ENCODE measurements at regions not wholly inside any gene's neighbourhood (a gene's known extent, or its start where the extent isn't known, plus 50 kb on each side); places are given as distances from the start of the nearest gene placed in this dataset.

DNA sequence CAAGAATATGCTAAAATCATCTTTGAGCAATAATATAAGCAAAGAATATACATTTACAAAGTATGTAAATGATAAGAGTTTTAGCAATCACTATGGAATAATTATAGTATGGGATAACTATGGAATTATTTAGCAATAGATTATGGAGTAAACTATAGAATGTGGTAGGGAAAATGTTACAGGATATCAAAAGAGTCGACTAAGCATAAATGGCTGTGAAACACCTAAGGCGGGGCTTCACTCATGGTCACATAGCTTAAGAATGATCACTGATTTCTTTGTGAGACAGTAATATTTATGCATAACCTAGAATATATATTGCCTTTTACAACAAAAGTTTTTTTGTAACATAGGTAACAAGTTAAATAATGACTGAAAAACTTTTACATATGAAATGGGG is 2049.7 kb downstream of the ARAP2 start:
- no peak for DNase-seq

DNA sequence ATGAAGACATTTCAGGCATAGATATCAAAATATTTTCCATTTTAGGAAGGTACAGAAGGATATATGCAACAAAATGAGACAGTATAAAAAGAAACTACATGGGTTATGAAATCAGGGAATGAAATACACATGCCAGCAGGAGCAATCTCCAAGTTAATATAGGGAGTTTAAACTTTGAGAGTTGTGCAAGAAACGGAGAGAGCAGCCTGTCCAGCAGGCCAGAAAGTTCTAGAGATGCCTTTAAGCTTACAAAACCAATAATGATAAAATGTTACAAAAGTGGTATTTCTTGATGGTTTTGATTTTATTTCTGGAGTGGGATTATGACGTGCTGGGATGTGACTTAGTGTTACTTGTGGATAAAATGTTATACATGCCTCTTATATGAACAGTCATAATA is 2047.9 kb downstream of the ARAP2 start:
- no peak for DNase-seq

DNA sequence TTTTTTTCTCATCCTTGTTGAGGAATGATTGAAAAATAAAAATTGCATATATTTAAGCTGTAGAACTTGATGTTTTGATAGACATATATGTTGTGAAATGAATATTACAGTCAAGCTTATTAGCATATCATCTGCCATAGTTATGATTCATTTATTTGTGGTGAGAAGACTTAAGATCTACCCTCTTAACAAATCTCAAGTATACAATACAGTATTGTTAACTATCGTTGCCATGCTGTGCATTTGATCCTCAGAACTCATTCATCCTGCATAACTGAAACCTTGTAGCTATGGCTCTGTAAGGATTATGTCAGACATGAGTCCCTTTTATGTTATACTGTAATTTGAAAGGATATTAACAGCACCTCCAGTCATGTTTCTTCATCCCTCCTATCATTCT is 2045.3 kb downstream of the ARAP2 start:
- DNase-seq = no peak

DNA sequence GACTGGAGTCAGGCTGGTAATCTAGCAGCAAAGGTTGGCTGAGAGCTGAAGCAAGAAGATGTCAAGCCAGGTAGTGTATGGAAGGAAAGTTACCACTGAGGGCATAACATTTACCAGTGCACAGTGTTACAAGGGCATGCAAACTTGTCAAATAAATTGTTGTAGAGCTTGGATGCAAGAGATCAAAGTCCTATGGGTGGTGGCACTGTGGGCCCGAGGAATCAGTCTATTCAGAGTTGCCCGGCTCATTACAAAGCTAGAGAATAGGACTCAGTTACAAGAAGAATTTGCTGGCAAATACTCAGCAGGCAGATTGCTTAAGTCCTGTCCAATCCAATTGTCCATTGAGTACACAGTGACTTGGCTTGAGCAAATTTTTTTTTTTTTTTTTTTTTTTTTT is 2043.8 kb downstream of the ARAP2 start:
- no peak for DNase-seq

DNA sequence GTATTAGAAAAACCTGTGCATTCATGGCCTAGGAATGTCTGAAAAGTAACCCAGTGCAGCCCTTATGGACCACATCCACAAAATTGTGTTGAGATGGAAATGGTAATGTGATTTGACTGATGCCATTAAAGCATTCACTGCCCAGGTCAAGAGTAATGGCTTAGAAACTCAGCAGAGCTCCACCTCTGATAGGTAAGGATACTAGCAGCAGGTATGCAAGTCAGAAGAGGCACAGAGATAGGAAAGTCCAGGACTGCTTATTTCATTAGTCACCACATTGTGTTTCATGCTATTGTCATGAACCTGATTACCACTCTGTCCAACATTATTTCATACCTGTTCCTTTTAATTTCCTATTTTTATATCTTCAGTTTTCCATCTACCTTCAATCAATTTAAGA is 2042.2 kb downstream of the ARAP2 start:
- no peak for DNase-seq

DNA sequence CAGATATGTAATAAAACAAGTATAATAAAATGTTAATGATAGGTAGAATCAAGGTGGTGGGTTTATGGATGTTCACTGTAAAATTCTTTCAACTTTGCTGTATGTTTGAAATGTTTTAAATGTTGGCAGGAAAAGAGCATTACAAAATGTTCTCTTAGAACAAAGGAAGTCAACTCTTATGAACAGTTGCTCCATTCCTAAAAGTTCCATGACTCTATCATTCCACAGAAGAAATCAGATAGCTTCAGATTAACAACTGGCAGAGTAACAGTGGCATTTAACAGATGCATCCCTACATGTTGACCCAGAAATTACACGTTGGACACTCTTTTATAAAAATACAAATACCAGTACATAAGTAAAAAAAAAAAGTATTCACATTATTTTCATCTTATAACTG is 2023.7 kb downstream of the ARAP2 start:
- DNase-seq = no peak

DNA sequence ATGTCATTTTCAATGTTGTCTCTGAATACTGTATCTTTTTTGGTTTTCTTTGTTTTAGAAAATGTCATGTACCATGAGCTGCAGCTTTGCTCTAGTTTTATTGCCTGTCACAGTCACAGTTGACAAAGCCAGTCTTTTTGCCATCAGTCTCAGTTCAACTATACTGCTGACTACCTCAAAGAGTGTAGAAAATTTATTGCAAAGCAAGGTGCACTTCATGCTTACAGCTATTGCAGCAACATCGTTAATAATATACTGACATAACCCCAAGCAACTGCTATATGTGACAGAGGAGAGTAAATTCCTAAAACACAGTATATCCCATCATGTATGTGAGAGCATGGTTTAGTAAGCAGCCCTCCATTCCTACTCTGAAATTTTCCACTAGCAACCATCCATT is 2022.3 kb downstream of the ARAP2 start:
- DNase-seq = no peak

DNA sequence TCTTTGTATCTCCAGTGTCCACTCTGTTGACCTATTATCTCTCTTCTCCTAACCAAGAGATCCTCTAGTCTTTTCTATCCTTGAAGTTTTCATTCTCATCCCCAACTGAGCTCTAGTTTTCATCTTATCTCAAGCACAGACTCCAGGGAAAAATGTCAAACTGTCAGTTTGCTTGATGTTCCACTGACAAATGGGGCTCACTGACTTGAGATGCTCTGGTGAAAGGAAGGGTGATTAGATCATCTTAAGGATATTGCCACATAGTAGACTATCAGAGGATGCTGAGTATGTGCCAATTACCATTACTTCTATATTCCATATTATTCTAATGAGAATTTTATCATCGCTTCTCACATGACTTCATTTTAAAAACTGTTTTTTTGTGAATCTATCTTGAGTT is 2008.2 kb downstream of the ARAP2 start:
- no peak for DNase-seq

DNA sequence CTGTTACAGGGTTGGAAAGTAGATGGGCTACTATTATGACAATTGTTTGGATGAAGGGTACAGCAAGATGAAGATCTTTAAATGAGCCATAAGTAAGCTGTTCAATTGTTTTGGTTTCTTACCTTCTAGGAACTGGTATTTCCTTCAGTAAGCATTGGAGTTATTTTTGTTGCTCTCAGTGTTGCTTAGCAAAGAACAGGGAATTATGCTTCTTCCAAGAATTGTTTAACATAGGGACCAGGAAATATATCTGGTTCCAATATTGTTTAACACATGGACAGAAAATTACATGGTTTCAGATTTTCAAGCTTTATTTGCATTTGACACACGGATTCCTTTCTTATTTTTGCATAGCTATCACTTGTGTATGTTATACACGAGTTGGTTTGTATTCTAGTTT is 1999.0 kb downstream of the ARAP2 start:
- no peak for DNase-seq

DNA sequence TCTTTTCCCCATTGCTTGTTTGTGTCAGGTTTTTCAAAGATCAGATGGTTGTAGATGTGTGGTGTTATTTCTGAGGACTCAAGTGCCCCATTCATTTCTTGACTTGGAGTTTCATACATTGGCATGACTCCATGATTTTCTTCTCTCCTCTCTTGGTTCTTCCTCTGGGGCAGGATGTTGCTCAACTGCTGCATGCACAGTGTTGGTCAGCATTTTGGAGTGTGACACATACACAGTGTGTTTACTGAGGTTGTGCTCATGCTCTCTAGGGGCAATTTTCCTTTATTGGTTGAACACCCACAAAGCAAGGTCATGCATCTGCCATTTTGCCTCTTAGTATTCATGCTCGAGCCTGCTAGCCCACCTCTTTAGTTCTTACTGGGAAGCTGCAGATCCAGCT is 1993.8 kb downstream of the ARAP2 start:
- no peak for DNase-seq

DNA sequence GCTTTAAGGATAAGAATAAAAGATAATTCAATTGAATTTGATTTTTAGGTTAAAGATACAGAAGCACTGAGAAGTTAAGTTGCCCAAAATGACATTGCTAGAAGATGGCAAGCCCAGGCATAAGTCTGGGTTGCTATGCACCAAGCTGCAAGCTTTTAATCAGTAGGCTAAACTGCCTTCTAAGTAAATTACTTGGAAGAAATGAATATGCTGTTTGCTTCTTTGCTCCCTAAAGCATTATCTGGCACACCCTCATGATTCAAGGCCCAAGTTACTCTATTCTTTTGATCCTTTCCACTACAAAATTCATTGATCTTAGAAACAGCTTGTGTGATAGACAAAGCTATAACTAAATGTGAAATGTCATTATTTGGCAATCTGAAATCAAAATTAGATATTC is 1991.1 kb downstream of the ARAP2 start:
- DNase-seq = no peak

DNA sequence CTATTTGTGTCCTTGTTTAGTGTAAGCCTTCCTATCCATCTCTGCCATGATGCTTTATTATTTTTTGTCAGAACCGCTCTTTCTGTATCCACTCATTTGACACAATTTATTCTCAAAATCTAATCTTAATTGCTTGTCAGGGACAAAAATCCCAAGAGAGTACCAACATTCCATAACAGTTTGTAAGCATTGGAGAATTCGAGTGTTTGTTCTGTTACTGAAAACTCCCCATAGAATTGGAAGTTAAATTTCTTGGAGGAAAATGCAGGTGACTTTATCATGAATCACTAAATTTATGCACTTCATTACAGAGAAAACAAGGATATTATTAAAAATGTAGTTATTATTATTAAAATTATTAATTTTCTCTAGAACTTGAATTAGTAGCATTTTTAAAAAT is 1986.1 kb downstream of the ARAP2 start:
- DNase-seq = no peak

DNA sequence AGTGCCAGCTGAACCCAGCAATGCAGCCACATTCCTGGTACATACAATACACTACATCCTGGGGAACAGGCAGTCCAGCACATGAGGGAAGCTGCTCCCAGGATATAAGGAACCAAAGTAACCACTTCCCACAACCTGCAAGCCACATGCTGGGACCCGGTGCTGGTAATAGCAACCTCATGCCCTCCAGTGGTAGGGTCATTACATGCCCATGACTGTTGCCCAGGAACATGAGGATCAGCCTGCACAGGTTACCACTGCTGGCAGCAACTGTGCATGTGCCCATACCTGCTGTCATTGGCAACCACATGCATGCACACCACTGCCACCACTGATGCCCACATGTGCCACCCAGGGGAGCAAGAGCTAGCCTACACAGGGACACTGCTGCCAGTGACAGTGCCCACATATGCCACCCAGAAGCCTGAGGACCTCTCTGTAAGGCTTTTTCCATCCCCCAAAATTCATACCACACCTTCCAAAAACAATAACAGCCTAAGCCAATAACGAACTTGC is 1982.5 kb downstream of the ARAP2 start:
- no peak for DNase-seq

DNA sequence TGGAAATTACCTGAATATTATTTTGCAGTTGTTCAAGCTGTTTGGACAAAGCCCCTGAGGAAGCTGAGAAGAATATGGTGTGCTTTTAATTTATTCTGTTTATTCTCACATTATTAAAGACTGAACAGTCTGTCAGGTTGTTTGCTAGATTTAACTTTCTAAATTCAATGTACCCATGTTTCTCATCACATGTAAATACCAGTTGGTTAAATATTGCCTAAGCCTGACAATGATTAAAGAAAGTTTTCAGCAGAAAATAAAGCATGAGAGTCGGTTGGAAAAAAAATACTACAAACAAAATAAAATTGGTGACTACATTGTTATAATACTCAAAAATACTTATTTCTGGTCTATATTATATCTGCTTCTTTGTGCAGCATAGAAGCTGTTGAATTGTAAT is 1974.7 kb downstream of the ARAP2 start:
- DNase-seq = no peak

DNA sequence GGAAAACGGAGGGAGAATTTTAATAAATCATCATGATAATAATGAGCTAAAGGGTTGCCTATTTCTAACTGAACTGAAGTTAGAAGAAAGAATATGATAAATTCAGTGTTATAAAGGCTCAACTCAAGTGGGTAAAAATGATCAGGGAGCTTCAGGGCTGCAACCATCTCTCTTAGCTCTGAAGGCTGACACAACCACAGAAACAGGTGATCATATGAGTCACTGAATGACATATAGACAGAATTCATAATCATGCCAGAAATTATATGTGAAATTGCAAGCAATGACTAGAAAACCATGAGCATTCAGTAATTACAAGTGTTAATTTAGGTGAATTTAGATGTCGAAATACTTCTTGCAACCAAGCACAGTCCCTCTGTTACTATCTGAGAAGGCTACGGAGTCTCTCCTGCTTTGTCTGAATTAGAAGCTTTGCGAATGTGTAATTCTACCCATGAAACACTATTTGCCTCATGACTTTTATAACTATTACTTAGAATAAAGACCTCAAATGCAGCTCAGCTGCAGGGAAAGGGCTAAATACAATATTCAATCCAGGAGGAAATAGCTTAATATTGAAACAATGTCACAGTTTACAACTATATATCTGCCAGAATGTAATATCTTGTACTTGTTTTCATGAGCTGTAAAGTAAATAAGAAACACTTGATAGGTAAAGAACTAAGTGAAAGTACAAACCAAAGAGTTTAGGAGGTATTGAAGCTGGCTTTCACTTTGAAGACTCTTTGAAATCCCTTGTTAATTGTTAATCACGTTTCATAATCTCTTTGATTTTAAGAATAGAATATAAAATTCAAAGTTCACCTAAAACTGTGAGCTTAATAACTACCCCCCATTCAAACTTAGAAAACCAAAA is 1972.6 kb downstream of the ARAP2 start:
- no peak for DNase-seq

DNA sequence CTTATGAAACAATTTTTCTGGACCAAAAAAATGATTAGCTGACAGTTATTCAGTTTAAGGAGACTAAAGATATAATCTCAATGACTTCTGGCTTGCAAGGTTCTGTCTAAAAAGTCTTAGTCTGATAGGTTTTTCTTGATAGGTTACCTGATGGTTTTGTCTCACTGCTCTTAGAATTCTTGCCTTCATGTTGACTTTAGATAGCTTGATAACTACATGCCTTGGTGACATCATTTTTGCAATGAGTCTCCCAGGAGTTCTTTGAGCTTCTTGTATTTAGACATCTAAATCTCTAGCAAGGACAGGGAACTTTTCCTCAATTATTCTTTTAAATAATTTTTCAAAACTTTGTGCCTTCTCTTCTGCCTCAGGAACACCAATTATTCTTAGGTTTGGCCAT is 1965.3 kb downstream of the ARAP2 start:
- DNase-seq = no peak

DNA sequence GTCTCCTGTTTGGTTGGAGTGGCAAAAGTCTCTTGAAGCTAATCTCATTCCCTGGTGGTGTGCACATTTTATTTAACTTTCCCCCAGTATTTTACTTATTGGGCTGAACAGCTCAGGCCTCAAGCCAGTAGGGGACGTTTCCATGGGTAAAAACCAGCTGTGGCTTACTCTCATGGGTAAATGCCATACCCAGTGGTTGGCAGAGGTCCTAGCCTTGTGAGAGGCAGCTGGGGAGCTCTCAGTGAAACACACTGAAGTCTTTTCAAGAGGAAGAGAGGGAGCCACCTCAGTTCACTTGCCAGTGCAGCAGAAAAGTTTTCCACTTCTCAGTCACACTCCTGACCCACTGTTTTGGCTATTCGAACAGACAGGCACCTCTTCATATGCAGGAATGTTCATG is 1964.2 kb downstream of the ARAP2 start:
- no peak for DNase-seq

DNA sequence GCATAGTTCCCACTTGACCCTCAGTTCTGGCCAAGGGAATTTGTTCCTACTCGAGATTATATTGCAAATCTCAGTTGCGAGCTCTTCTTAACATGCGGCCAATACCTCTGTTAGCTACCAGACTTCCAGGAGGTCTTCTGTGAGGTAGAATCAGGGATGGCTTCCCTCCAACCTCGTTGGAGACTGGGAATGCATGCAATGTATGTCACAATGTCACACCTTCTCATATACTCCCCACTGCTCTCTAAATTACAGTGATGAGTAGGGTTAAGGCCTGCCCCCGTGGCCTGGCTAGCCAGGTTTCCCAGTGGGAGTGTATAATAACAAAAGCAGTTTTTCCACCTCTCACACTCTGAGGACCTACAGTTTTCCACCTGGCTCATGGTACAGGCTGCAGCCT is 1962.5 kb downstream of the ARAP2 start:
- no peak for DNase-seq

DNA sequence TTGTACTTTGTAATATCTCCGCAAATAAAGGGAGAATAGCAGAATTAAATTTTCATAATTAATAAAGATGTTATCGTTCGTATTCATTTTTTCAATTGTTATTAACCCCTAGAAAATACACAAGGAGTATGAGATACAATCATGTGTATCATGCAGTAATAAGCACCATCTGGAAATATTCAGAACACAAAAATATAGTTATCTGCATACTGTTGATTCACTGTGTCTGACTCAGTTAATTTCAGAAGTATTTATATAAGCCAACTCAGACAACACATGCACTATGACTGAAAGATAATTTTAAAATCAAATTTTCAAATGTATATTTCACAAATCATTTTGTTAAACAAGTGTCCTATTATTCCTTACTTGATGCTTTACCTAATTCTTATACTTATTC is 1954.8 kb downstream of the ARAP2 start:
- DNase-seq = no peak

DNA sequence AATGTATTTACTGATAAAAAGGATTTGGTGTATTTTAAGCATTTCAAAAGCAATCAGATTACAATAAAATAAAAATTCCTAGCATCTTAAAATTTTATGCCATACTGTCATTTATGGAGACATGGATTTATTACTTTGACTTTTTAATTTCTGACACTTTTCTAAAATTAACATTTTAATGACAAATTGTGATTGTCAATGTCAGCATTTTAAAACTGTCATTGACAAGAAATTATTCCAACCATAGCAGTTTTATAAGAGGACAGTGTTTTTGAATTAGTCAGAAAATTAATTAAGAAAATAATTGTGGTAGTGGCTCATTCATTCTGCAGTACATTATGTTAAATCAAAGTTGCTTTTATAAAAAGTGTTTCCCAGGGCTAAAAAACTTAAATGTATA is 1954.4 kb downstream of the ARAP2 start:
- no peak for DNase-seq

DNA sequence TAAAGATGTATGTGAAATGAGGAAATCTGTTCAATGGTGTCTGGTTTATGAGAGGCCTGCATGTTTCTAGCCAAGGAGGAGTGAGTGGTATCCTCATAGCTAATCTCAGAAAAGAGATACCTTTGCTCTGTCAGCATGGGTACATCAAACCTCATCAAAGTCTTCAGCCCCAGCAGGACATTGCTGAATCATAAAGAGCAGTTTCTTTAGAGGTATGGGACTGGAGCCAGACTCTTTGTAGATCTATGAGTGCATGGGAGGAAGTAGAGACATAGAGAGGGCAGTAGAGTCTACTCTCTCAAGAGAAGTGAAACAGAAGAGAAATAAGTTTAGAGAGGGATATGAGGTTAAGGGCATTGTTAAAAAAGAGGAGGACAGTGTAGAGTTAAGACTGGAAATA is 1950.9 kb downstream of the ARAP2 start:
- no peak for DNase-seq

DNA sequence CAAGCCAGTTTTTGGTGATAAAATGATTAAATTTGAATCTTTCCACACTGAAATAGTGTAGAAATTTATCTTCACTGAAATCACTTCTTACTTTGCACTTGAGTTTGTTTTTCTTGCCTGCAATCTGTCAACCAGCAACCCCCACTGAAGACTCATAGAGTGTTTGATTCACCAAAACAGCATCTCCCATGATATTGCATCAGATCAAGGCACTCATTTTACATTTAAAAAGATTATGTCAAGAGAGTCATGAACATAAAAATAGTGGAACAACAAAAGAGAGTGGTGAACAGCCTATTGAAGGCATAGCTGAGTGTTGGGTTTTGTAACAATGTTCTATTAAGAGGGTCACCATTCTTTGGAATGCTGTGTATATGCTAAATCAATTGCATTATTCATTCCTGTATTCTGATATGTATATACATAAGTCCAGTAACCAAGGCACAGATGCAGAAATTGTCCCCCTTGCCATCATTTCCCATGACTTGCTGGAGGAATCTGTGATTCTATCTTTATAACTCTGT is 1934.9 kb downstream of the ARAP2 start:
- no peak for DNase-seq

DNA sequence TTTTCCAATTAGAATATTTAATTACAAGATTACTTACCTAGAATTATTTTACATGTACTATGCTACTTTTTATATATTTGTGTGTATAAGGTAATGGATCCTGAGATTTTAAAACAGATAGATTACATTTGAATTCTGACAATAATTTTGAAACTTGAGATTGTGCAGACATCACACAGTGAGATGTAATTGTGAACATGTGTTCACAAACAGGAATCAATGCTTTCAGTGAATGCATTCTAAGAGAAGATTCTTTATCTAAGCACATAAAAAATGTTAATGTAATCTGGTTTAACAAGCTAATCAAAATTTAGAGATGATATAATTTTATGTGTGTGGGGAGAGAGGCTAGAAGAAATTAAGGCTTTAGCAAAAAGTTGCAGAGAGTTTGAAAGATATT is 1925.5 kb downstream of the ARAP2 start:
- no peak for DNase-seq

DNA sequence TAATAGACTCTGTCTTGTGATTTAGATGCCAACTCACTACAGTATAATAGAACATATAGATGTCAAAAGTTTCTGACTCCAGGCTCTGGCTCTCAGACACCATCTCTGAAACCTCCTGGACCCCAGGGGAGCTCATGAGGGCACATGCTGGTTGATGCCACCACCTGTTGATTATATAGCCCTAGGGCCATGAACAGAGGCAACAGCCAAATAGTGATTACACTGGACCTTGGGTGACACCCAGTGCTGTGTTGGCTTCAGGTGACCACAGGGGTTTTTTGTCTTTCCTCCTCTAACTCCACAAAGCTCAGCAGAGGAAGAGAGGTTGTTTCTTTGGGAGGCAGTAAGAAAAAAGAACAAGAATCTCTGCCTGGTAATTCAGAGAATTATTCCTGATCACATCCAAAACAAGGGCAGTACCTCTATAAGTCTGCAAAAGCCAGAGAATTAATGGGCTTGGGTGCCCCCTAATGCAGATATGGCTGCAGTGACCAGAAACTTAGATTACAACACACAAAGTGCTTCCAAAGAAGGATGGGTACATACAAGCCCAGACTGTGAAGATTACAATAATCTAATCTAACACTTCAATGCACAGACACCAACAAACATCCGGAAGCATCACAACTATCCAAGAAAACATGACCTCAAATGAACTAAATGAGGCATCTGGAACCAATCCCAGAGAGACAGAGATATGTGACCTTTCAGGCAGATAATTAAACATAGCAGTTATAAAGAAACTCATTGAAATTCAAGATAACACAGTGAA is 1920.6 kb downstream of the ARAP2 start:
- no peak for DNase-seq

Data from activated CD4-positive, alpha-beta T cell treated with anti-CD3 and anti-CD28 coated beads, Interleukin-10, Interleukin-2, amounts not matched to agents 100 ng/mL and 50 ng/mL, durations not matched to agents 16 hours and 8 hours (primary cell).